Activated T-cell treated with anti-CD3 and anti-CD28 coated beads, Interleukin-2, amount 50 U/mL, for 4 hours (primary cell): ENCODE measurements at regions not wholly inside any gene's neighbourhood (a gene's known extent, or its start where the extent isn't known, plus 50 kb on each side); places are given as distances from the start of the nearest gene placed in this dataset.

Source experiments
- ATAC-seq, 2 donors: fragments of 200-7000 bp; cut with Tn5 transposase; one replicate each; pipeline ENCODE4 v1.10.0; 2021
- DNase-seq: peaks from one replicate; pipeline ENCODE4 v3.0.0-alpha.2; 2020
- H3K27me3 Mint-ChIP-seq: one replicate; pipeline ENCODE4 v1.8.0; 2021; ENCODE audit warnings: low read depth, mixed read lengths
- H3K36me3 Mint-ChIP-seq: one replicate; pipeline ENCODE4 v1.8.0; 2022; ENCODE audit warnings: mixed read lengths; ENCODE audit not compliant: insufficient read depth
- H3K4me1 Mint-ChIP-seq: one replicate; pipeline ENCODE4 v1.8.0; 2021; ENCODE audit warnings: low read depth, mixed read lengths
- H3K4me3 Mint-ChIP-seq: one replicate; pipeline ENCODE4 v1.8.0; 2021; ENCODE audit warnings: mild to moderate bottlenecking, moderate library complexity, mixed read lengths
- H3K9me3 Mint-ChIP-seq: one replicate; pipeline ENCODE4 v1.8.0; 2021; ENCODE audit warnings: mixed read lengths

- ATAC-seq (no peak), DNase-seq (no peak)
- no peaks in the 10 kb centered on the region for H3K36me3 Mint-ChIP-seq
- H3K4me1 Mint-ChIP-seq = no peaks in the 10 kb centered on the region
- H3K27me3 Mint-ChIP-seq = no peaks in the 10 kb centered on the region
- H3K4me3 Mint-ChIP-seq = no peak overlapping the region
- H3K9me3 Mint-ChIP-seq = no peaks in the 10 kb centered on the region
Observed at GRCh38 chrX:124984140-124984813, 335.4 kb upstream of the TEX13C start.

GRCh38 chrX:124986284-124986683 is 333.4 kb upstream of the TEX13C start:
- H3K9me3 Mint-ChIP-seq = no peaks in the 10 kb centered on the region
- no peak for DNase-seq
- no peaks in the 10 kb centered on the region for H3K27me3 Mint-ChIP-seq
- no peaks in the 10 kb centered on the region for H3K4me1 Mint-ChIP-seq
- no peaks in the 10 kb centered on the region for H3K36me3 Mint-ChIP-seq
- no peak overlapping the region for H3K4me3 Mint-ChIP-seq
- no peak for ATAC-seq

GRCh38 chrX:124993735-124994134 is 325.9 kb upstream of the TEX13C start:
- DNase-seq (no peak), ATAC-seq (no peak)
- Mint-ChIP-seq H3K36me3 (no peaks in the 10 kb centered on the region), H3K4me1 (no peaks in the 10 kb centered on the region), H3K4me3 (no peak overlapping the region), H3K9me3 (no peaks in the 10 kb centered on the region), H3K27me3 (no peaks in the 10 kb centered on the region)

- Mint-ChIP-seq H3K4me3 (no peak overlapping the region), H3K9me3 (no peaks in the 10 kb centered on the region), H3K36me3 (no peaks in the 10 kb centered on the region), H3K27me3 (no peaks in the 10 kb centered on the region), H3K4me1 (no peaks in the 10 kb centered on the region)
- no peak for ATAC-seq
- DNase-seq = no peak
Observed at GRCh38 chrX:124994404-124994803, 325.3 kb upstream of the TEX13C start.

- DNase-seq (no peak), ATAC-seq (no peak)
- Mint-ChIP-seq H3K9me3 (no peaks in the 10 kb centered on the region), H3K36me3 (peaks cover 2% of the 10 kb centered on the region), H3K4me1 (no peaks in the 10 kb centered on the region), H3K27me3 (peaks cover 3% of the 10 kb centered on the region), H3K4me3 (no peak overlapping the region)
Observed at GRCh38 chrX:125003746-125004446, 315.8 kb upstream of the TEX13C start.

GRCh38 chrX:125004799-125005198 is 314.9 kb upstream of the TEX13C start:
- DNase-seq (no peak), ATAC-seq (no peak)
- Mint-ChIP-seq H3K27me3 (peaks cover 3% of the 10 kb centered on the region), H3K4me3 (no peak overlapping the region), H3K36me3 (peaks cover 2% of the 10 kb centered on the region), H3K9me3 (no peaks in the 10 kb centered on the region), H3K4me1 (no peaks in the 10 kb centered on the region)

- Mint-ChIP-seq H3K9me3 (no peaks in the 10 kb centered on the region), H3K4me3 (no peak overlapping the region), H3K27me3 (peaks cover 3% of the 10 kb centered on the region), H3K36me3 (peaks cover 2% of the 10 kb centered on the region), H3K4me1 (no peaks in the 10 kb centered on the region)
- ATAC-seq (no peak), DNase-seq (no peak)
Observed at GRCh38 chrX:125005863-125006262, 313.8 kb upstream of the TEX13C start.

- peaks cover 2% of the 10 kb centered on the region for H3K36me3 Mint-ChIP-seq
- no peaks in the 10 kb centered on the region for H3K4me1 Mint-ChIP-seq
- H3K27me3 Mint-ChIP-seq = peaks cover 3% of the 10 kb centered on the region
- ATAC-seq (no peak), DNase-seq (no peak)
- no peak overlapping the region for H3K4me3 Mint-ChIP-seq
- H3K9me3 Mint-ChIP-seq = no peaks in the 10 kb centered on the region
Observed at GRCh38 chrX:125006704-125007103, 313.0 kb upstream of the TEX13C start.

- Mint-ChIP-seq H3K36me3 (peaks cover 2% of the 10 kb centered on the region), H3K4me1 (no peaks in the 10 kb centered on the region), H3K9me3 (no peaks in the 10 kb centered on the region), H3K27me3 (peaks cover 3% of the 10 kb centered on the region), H3K4me3 (no peak overlapping the region)
- ATAC-seq (no peak), DNase-seq (no peak)
Observed at GRCh38 chrX:125012585-125012984, 307.1 kb upstream of the TEX13C start.

- no peak overlapping the region for H3K4me3 Mint-ChIP-seq
- no peaks in the 10 kb centered on the region for H3K27me3 Mint-ChIP-seq
- H3K4me1 Mint-ChIP-seq = no peaks in the 10 kb centered on the region
- no peaks in the 10 kb centered on the region for H3K36me3 Mint-ChIP-seq
- no peak for ATAC-seq
- no peak for DNase-seq
- no peaks in the 10 kb centered on the region for H3K9me3 Mint-ChIP-seq
Observed at GRCh38 chrX:125029131-125029530, 290.5 kb upstream of the TEX13C start.
